IMR-90 (cell line): ENCODE measurements at regions not wholly inside any gene's neighbourhood (a gene's known extent, or its start where the extent isn't known, plus 50 kb on each side); places are given as distances from the start of the nearest gene placed in this dataset.

Experiments used
- ATAC-seq: fragments of 200-7000 bp; cut with Tn5 transposase; 2 replicates; pipeline ENCODE4 v1.9.1; 2020; ENCODE audit warnings: low read depth, mild to moderate bottlenecking, moderate library complexity
- BruUV-seq: library from RNA; stranded (reverse); fragments of 400-500 nt; replicated peaks from 2 replicates; lab custom pipeline; 2021; lab: Mats Ljungman, UMichigan
- CTCF ChIA-PET: fragments of 300-600 bp; formaldehyde crosslinking; extraction: SDS; loops from one replicate; lab custom pipeline; 2021; ENCODE audit warnings: antibody characterized with exemption; lab: Yijun Ruan, JAX
- POLR2A ChIA-PET: fragments of 300-600 bp; sonication (Branson Sonifier 250); formaldehyde crosslinking; loops from one replicate; lab custom pipeline; 2022; ENCODE audit warnings: antibody characterized with exemption; ENCODE audit not compliant: unreplicated experiment; lab: Charles Lee
- DNase-seq: peaks from one replicate; pipeline ENCODE4 v3.0.0; 2013
- H2AFZ ChIP-seq: replicated peaks from 2 replicates; pipeline ENCODE3; 2013; ENCODE audit warnings: low read length, mild to moderate bottlenecking; ENCODE audit not compliant: poor library complexity
- H2AK5ac ChIP-seq: 2 replicates; pipeline ENCODE4 v1.6.1; 2013; ENCODE audit warnings: low read depth, low read length, inconsistent platforms
- H2AK9ac ChIP-seq: replicated peaks from 2 replicates; pipeline ENCODE3; 2013; ENCODE audit warnings: mild to moderate bottlenecking, low read depth, low read length, moderate library complexity; ENCODE audit not compliant: poor library complexity
- H2BK120ac ChIP-seq: 2 replicates; pipeline ENCODE4 v1.6.1; 2013; ENCODE audit warnings: low read depth, low read length, inconsistent platforms
- H2BK15ac ChIP-seq: 3 replicates; pipeline ENCODE4 v1.6.1; 2013; ENCODE audit warnings: low read depth, low read length, inconsistent platforms
- H2BK20ac ChIP-seq: 2 replicates; pipeline ENCODE4 v1.6.1; 2013; ENCODE audit warnings: low read depth, mild to moderate bottlenecking, inconsistent platforms, low read length, moderate library complexity
- H2BK5ac ChIP-seq: 2 replicates; pipeline ENCODE4 v1.6.1; 2013; ENCODE audit warnings: mild to moderate bottlenecking, low read depth, low read length, inconsistent platforms; ENCODE audit not compliant: poor library complexity, severe bottlenecking
- H3K14ac ChIP-seq: replicated peaks from 2 replicates; pipeline ENCODE4 v1.6.1; 2013; ENCODE audit warnings: low read depth, low read length, inconsistent platforms
- H3K18ac ChIP-seq: 2 replicates; pipeline ENCODE4 v1.6.1; 2013; ENCODE audit warnings: low read depth, low read length, control low read depth
- H3K23ac ChIP-seq: 2 replicates; pipeline ENCODE4 v1.6.1; 2013; ENCODE audit warnings: low read depth, low read length, inconsistent platforms
- H3K27ac ChIP-seq: 2 replicates; pipeline ENCODE4 v1.5.1; 2013; ENCODE audit warnings: mild to moderate bottlenecking, control low read depth, low read length; ENCODE audit not compliant: insufficient read depth
- H3K27me3 ChIP-seq: 2 replicates; pipeline ENCODE4 v1.6.1; 2013; ENCODE audit warnings: low read length; ENCODE audit not compliant: control insufficient read depth, insufficient read depth
- H3K36me3 ChIP-seq: 2 replicates; pipeline ENCODE4 v1.6.1; 2013; ENCODE audit warnings: low read length, mixed read lengths; ENCODE audit not compliant: control insufficient read depth, insufficient read depth
- H3K4ac ChIP-seq: 2 replicates; pipeline ENCODE4 v1.6.1; 2013; ENCODE audit warnings: low read depth, low read length, inconsistent platforms
- H3K4me1 ChIP-seq: 2 replicates; pipeline ENCODE4 v1.6.1; 2013; ENCODE audit warnings: low read length, mixed read lengths; ENCODE audit not compliant: control insufficient read depth, insufficient read depth
- H3K4me2 ChIP-seq: 2 replicates; pipeline ENCODE4 v1.6.1; 2013; ENCODE audit warnings: low read depth, mild to moderate bottlenecking, control low read depth, low read length, moderate library complexity
- H3K4me3 ChIP-seq: 2 replicates; pipeline ENCODE4 v1.5.1; 2013; ENCODE audit warnings: low read depth, mild to moderate bottlenecking, control low read depth, low read length, moderate library complexity; ENCODE audit not compliant: insufficient read depth
- H3K56ac ChIP-seq: 2 replicates; pipeline ENCODE4 v1.6.1; 2013; ENCODE audit warnings: low read length, inconsistent platforms; ENCODE audit not compliant: insufficient read depth; ENCODE audit errors: extremely low read depth
- H3K79me1 ChIP-seq, 2 experiments: 2 replicates each; pipeline ENCODE4 v1.6.1; 2013; ENCODE audit warnings: low read length in 2 of 2, inconsistent platforms in 1 of 2, low read depth in 1 of 2
- H3K9ac ChIP-seq: 2 replicates; pipeline ENCODE4 v1.6.1; 2013; ENCODE audit warnings: low read depth, low read length, control low read depth
- H3K9me1 ChIP-seq: 2 replicates; pipeline ENCODE4 v1.6.1; 2013; ENCODE audit warnings: low read length, inconsistent platforms; ENCODE audit not compliant: insufficient read depth
- H3K9me3 ChIP-seq: 2 replicates; pipeline ENCODE4 v1.6.1; 2013; ENCODE audit warnings: low read length; ENCODE audit not compliant: control insufficient read depth, insufficient read depth
- H4K20me1 ChIP-seq: 2 replicates; pipeline ENCODE4 v1.6.1; 2013; ENCODE audit warnings: low read length, inconsistent platforms; ENCODE audit not compliant: insufficient read depth
- H4K5ac ChIP-seq: 2 replicates; pipeline ENCODE4 v1.6.1; 2013; ENCODE audit warnings: mild to moderate bottlenecking, low read depth, low read length, control low read depth
- H4K8ac ChIP-seq, 2 experiments: 2 replicates each; pipeline ENCODE4 v1.6.1; 2013; ENCODE audit warnings: low read depth in 2 of 2, low read length in 2 of 2, control low read depth in 1 of 2, inconsistent platforms in 1 of 2
- H4K91ac ChIP-seq: 2 replicates; pipeline ENCODE4 v1.6.1; 2013; ENCODE audit warnings: low read depth, low read length, inconsistent platforms; ENCODE audit not compliant: insufficient read depth
- FOS ChIP-seq: fragments of 150-350 bp; IDR thresholded peaks from 2 replicates; pipeline ENCODE4 v1.6.1; 2016; ENCODE audit warnings: low read depth, low read length
- POLR2A ChIP-seq: IDR thresholded peaks from 2 replicates; pipeline ENCODE4 v1.6.1; 2012; ENCODE audit warnings: mild to moderate bottlenecking, low read depth, low read length
- WGBS, 2 experiments: methylation state at CpG; one replicate each; pipeline versions ENCODE4 v1.1.5 to v1.1.7; 2013; ENCODE audit warnings: missing lambda C conversion rate in 2 of 2; ENCODE audit not compliant: insufficient read length in 1 of 2; ENCODE audit errors: extremely low coverage in 2 of 2; 5-methylcytosine and 5-hydroxymethylcytosine counted together
- dilution Hi-C: fragments of 300-500 bp; cut with HindIII; formaldehyde crosslinking; loops from one replicate; pipeline ENCODE4 v1.14.3; 2018; ENCODE audit warnings: low sequenced_read_pairs; ENCODE audit not compliant: unreplicated experiment
- in situ Hi-C: fragments of 300-500 bp; cut with MboI; formaldehyde crosslinking; loops from 3 replicates; pipeline ENCODE4 v1.14.3; 2019; ENCODE audit warnings: low sequenced_read_pairs, inconsistent platforms, mixed read lengths
- intact Hi-C: fragments of 100-400 bp; cut with micrococcal nuclease; formaldehyde crosslinking; loops from 2 replicates; pipeline ENCODE4 v1.10.0; 2022

DNA sequence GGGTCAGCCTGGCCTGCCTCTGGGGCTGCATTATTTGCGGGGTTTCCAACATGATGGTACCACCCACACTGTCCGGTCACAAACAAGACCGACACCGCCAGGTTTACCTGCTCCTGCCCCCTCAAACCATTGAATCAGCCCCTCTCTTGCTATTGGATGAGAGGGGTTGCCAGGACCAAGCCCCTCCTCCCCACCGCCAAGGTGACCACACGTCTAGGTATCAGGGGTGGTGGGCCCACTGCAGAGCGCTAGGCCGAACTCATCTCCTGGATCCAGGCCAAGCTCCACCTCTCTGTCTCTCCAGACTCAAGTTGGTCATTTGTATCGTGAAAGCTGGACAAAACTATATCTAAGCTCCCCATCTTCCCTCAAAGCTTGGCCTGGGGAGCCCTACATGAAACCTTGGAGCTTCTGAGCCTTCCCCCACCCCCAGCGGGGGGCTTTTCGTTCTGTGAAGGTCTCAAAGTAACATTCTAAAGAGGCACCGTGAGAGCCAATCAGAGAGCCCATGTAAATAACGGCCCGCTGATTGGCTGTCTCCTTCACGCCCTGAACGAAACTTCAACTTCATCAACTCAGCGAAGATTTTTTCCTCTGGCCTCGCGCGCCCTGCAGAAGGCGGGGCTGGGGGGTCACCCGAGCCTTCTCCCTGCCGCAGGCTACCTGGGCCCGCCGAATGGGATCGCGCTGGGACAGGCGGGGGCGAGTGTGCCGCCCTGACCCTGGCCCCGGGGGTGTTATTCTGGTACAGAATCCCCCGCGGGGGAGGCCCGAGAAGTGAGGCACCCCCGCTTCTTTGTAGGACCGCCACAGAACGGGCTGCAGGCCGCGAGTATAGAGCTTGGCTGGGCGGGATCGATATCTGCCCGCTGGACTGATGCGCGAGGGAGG is 49.6 kb upstream of the PSD2 start:
- 0 out of 2 replicates have a peak, but pooled peaks cover 3% of the 10 kb centered on the region for H4K20me1 ChIP-seq
- TF ChIP-seq FOS (no peak), POLR2A (peak; percentile 20; the same call in 1 of the 2 replicates)
- no peak overlapping the region; the same call in 1 of the 2 replicates for H3K27ac ChIP-seq
- H4K91ac ChIP-seq = peak overlapping the region; percentile 24; the same call in 1 of the 2 replicates
- no peak overlapping the region for H3K14ac ChIP-seq
- peak overlapping the region; percentile 25 for H2BK5ac ChIP-seq
- H3K9ac ChIP-seq = no peak overlapping the region
- peak overlapping the region; percentile 27; the same call in 1 of the 2 replicates for H3K4me2 ChIP-seq
- WGBS, 2 experiments = 7% methylated on average over 24 of the region's 44 CpGs; no CpG with 5 or more reads in 1 of the 2 experiments
- ChIA-PET POLR2A (no interaction called here), CTCF (interaction anchor here (1.1 kb wide), 1 partner anchor 45 kb away, joined by 3 read pairs; no protein-coding TSS in a partner anchor)
- H3K56ac ChIP-seq = no peak overlapping the region
- H2AK5ac ChIP-seq = peak overlapping the region; percentile 70
- H4K8ac ChIP-seq = peak overlapping the region in 1 of 2 experiments; percentile 4; a peak in 3 of 4 replicates
- H2AFZ ChIP-seq = peak overlapping the region; percentile 73
- peak; percentile 67 for DNase-seq
- H3K9me3 ChIP-seq = no peaks in the 10 kb centered on the region
- peak overlapping the region; percentile 44 for H2AK9ac ChIP-seq
- no peak overlapping the region for H3K18ac ChIP-seq
- H3K4me3 ChIP-seq = no peak overlapping the region; the same call in 1 of the 2 replicates
- peak overlapping the region; percentile 76 for H3K4ac ChIP-seq
- peaks cover 12% of the 10 kb centered on the region for H3K9me1 ChIP-seq
- no peak overlapping the region for H3K23ac ChIP-seq
- peak overlapping the region; percentile 3; the same call in 1 of the 2 replicates for H2BK20ac ChIP-seq
- dilution Hi-C loops = no loop called here
- peaks cover 5% of the 10 kb centered on the region; the same call in 1 of the 2 replicates for H3K27me3 ChIP-seq
- in situ Hi-C loops = no loop called here
- ATAC-seq = peak; percentile 59
- H3K4me1 ChIP-seq = peaks cover 32% of the 10 kb centered on the region
- peak overlapping the region; percentile 50; the same call in 1 of the 2 replicates for H2BK120ac ChIP-seq
- peak overlapping the region; percentile 23; the same call in 1 of the 2 replicates for H4K5ac ChIP-seq
- BruUV-seq = no TSS peak
- H3K36me3 ChIP-seq = no peaks in the 10 kb centered on the region
- intact Hi-C loops = no loop called here
- H3K79me1 ChIP-seq = no peaks in the 10 kb centered on the region
- no peak overlapping the region; the same call in 2 of the 3 replicates for H2BK15ac ChIP-seq
